Stimulated activated CD4-positive, alpha-beta T cell treated with anti-CD3 and anti-CD28 coated beads, Interleukin-12 subunit alpha, Interleukin-12 subunit beta, amount 100 ng/mL, for 24 hours (primary cell): ENCODE measurements at regions not wholly inside any gene's neighbourhood (a gene's known extent, or its start where the extent isn't known, plus 50 kb on each side); places are given as distances from the start of the nearest gene placed in this dataset.
"Not testable (repeated sequence)": the region's sequence is repeated elsewhere in the genome, so short reads cannot be mapped to it uniquely, and the experiment has no call there.

Experiments
- DNase-seq, 2 experiments: peaks; one replicate each; pipeline ENCODE4 v3.0.0-alpha.2; 2020; ENCODE audit warnings: low read depth in 2 of 2

DNA sequence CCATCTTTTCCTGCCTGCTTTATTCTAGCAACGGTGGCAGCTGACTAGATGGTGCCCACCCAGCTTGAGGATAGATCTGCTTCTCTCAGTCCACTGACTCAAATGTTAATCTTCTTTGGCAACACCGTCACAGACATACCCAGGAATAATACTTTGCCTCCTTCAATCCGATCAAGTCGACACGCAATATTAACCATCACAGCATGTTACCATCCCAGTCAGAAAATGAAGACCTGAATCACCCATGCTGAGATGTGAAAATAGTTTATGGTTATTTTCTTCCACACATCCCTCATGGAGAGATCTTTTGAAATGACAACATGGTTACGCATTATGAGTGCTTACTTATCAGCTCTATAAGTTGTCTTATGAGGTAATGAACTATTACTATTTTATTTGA lies 392.8 kb downstream of the SEC23A start:
- DNase-seq, result no peak

DNA sequence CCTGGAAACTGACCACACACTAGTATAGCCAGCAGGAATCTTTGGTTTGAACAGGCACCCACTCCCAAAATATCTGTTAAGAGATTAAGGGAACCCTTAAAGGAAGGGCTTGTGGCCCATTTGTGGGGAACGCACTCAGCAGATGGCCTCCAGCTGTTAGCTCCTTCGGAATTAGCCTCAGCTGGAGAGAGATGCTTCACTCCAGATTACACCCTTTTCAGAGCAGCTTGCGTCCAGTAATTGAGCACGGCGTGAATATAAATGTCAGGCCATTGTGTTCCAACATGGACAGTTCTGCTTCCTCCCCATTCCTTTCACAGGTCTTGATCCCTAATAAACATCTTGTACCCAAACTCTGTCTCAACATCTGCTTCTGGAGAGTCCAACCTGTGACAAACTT lies 397.8 kb downstream of the SEC23A start:
- DNase-seq, result no peak

DNA sequence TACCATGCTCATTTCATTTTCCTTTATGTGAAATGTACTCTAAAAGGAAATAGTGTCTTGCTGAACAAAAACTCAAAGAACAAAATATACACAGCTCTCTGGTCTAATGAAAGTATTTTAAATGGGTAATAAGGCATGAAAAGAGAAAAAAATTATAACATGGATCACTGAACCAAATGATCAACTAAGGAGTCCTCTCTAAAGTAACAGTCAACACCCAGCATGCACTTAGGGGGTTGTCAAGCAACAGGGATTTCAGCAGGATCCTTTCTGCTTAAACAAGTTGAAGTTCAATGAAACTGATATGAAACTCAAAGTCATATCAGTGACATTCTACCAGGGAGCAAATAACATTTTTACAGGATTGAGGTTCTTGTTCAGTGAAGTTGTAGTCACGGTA lies 398.8 kb downstream of the SEC23A start:
- no peak for DNase-seq

DNA sequence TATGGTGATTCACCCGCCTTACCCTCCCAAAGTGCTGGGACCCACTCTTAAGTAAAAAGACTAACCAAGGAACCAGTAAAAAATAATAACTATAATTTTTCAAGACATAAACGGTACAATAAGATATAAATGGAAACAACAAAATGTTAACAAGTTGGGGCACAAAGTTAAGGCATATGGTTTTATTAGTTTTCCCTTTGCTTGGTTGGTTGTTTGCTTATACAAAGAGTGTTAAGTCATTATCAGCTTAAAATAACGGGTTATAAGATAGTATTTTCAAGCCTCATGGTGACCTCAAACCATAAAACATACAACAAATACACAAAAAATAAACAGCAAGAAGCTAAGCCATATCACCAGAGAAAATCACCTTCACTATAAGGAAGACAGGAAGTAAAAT lies 406.1 kb downstream of the SEC23A start:
- no peak for DNase-seq

DNA sequence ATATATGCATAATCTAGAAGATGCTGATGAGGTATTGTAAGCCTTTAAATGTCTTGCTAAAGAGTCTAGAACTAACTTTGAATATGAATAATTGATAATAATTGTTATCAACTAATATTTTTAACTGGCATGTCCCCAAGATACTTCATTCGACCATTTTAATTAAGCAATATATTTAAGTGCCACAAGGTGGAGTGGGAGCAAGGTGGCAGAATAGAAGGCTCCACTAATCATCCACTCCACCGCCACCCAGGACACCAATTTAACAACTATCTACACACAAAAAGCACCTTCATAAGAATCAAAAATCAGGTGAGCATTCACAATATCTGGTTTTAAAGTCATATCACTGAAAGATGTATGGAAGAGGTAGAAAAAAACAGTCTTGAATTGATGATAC lies 409.6 kb downstream of the SEC23A start:
- DNase-seq, result no peak

DNA sequence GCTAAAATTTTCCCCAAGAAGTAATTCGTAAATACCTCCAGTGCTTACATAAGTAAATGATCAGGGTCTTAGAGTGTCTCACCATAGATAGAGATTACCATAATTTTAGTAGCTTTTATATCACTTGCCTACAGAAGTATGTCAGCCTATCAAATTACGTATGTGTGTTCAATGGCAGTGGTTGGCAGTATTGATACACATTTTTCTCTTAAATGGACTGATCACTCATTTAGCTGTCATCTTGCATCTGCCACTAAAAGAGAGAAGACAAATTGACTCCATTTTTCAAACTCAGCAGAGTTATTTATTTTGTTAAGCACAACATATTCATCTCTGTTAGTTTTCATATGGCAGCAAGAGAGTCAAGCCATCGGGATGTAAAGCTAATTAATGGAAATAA lies 413.1 kb upstream of the CLEC14A start:
- DNase-seq, result no peak

DNA sequence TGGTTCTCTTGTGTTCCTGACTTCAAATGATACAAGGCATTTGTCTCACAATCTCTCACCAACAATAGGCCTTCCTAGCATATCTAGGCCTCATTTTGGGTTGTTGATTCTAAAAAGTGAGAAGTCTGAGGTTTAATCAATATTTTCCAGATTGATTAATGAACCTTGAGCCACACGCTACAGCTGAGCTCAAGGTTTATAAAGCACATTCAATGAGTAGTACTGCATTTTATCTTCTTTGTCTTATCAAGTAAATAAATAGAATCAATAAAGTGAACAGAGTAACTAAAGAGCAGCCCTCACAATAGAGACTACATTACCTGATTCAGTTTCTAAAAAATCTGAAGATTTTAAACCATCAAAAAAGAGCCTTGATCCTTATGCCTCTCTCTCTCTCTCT lies 407.5 kb upstream of the CLEC14A start:
- DNase-seq, result no peak

DNA sequence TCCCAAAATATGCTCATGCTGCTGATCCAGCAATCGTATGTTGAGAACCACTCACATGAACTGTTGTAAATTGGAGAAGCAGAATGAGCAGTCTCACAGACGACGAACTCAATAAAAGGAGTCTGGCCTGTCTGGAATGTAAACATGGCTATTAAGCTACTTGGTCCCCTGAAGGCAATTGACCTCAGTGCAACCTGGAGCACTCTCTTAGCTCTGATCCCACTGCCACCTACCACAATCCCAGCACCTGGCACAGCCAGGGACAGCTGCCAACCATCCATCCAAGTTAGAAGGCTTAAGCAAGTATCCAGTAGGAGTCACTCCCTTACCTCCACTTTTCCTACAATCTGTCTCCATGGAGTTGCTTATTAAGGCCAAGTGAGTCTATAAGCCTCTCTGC lies 406.9 kb upstream of the CLEC14A start:
- DNase-seq, result no peak

DNA sequence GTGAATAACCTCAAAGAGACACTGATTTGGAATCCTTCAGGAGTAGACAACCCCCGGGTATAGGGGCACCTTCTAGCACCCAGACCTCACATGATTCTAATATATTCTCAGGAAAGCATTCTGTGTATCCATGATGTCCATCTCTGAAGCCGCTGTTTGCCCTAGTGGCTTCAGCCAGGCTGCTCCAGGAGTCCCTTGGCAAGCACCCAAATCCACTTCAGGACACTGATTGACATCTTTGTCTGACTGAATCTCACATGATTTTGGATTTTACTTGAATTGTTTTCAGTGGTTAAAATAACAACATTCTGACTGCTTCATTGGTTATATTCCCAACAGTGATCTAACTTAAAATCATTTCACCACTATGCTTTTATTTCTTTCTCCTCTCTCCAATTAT lies 390.5 kb upstream of the CLEC14A start:
- no peak for DNase-seq

DNA sequence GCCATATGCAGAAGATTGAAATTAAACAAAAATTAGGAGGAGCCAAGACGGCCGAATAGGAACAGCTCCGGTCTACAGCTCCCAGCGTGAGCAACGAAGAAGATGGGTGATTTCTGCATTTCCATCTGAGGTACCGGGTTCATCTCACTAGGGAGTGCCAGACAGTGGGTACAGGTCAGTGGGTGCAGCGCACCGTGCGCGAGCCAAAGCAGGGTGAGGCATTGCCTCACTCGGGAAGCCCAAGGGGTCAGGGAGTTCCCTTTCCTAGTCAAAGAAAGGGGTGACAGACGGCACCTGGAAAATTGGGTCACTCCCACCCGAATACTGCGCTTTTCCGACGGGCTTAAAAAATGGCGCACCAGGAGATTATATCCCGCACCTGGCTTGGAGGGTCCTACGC lies 379.0 kb upstream of the CLEC14A start:
- DNase-seq, result not testable (repeated sequence)

DNA sequence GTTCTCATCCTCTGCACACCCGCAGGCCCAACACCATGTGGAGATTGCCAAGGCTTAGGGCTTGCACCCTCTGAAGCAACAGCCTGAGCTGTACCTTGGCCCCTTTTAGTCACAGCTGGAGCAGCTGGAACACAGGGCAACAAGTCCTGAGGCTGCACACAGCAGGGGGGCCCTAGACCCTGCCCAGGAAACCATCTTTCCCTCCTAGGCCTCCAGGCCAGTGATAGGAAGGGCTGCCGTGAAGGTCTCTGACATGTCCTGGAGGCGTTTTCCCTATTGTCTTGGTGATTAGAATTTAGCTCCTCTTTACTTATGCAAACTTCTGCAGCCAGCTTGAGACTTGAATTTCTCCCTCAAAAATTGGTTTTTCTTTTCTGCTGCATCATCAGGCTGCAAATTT lies 373.5 kb upstream of the CLEC14A start:
- no peak for DNase-seq

DNA sequence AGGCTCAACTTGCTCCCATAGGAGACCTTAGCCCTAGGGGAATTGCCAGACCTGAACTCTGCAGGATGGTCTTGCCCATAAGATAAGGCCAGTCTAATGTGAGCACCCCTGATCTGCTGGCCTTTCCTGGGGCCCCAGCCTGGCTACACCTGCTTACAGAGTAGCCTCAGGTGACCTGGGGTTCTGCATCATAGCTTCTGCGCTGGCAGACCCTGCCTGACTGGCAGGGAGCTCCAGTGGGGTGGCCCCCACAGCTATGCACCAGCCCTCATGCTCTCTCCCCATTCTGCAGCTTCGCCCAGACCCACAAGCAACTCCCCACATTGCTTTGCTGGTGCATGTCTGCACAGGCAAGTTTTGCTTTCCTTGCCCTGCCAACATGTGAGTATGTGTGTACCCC lies 371.3 kb upstream of the CLEC14A start:
- DNase-seq, result no peak

DNA sequence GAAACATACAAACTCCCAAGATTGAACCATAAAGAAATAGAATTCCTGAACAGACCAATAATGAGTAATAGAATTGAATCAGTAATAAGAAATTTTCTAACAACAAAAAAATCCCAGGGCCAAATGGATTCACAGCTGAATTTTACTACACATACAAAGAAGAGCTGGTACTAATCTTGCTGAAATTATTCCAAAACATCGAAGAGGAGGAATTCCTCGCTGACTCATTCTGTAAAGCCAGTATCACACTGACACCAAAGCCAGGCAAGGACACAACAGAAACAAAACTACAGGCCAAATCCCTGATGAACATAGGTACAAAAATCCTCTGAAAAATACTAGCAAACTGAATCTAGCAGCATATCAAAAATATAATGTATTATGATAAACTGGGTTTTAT lies 367.8 kb upstream of the CLEC14A start:
- DNase-seq, result no peak

DNA sequence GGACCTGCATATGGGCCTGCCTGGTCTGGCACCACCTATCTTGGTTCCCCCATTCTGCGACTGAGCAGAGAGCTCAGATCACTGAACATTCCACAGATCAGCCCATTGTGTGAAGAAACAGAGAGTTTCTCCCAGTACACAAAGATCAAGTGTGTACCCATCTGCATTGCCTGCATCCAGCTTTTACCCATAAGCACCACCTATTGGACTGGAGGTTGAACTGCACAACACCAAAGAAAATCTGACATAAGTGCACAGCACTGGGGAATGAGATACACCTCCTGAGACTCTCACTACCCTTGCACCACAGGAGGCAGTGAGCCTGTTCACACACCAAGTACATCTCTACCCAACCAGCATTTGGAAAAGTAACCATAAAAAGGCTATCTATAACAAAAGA lies 362.6 kb upstream of the CLEC14A start:
- DNase-seq, result no peak

DNA sequence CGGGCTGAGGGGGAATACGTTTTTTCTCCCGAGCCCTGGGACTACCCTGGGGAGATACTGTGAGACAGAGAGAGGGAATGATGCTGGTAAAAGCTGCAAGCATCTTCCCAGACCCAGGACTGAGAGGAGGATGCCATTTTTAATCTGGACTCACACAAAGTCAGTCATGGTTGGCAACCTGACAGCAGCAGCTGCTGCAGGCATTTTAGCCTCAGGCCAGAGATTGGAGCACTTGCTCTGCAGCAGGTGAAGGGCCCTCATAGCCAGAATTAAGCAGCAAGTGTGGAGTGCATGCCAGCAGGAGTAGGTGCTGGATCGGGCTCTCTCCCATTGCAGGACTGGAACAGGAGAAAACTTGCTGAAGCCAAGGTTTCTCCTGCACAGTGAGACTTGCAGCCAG lies 361.1 kb upstream of the CLEC14A start:
- no peak for DNase-seq

DNA sequence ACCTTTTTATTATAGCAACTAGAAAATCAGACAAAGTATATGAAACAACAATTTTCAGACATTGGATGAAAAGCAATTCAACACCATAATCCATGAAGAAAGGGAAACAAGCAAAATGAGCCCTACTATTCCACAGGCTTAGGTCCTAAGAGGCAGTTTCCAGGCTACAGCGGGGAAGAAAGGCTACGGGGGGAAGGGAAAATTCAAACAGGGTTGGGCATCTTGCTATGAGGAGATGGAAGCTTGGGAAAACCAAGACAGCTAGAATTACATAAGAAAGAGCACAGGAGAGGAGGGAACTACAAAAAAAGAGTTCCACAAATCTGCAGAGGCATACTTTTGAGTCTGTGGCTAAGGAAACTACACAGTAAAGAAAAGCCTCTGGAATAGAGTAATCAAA lies 356.0 kb upstream of the CLEC14A start:
- no peak for DNase-seq

DNA sequence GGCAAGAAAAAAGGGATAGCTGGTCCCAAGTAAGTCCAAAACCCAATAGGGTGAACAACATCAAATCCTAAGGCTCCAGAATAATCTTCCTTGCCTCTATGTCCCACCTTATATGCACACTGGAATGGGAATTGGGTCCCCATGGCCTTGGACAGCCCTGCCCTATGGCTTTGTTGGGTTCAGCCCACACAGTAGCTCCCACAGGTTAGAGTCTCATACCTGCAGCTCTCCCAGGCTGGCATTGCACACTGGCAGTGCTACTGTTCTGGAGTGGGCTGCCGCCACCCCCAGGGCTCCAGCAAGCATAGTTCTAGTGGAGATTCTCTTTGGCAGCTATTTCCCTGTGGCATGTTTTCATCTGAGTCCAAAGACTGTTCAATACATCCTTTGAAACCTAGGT lies 352.4 kb upstream of the CLEC14A start:
- no peak for DNase-seq

DNA sequence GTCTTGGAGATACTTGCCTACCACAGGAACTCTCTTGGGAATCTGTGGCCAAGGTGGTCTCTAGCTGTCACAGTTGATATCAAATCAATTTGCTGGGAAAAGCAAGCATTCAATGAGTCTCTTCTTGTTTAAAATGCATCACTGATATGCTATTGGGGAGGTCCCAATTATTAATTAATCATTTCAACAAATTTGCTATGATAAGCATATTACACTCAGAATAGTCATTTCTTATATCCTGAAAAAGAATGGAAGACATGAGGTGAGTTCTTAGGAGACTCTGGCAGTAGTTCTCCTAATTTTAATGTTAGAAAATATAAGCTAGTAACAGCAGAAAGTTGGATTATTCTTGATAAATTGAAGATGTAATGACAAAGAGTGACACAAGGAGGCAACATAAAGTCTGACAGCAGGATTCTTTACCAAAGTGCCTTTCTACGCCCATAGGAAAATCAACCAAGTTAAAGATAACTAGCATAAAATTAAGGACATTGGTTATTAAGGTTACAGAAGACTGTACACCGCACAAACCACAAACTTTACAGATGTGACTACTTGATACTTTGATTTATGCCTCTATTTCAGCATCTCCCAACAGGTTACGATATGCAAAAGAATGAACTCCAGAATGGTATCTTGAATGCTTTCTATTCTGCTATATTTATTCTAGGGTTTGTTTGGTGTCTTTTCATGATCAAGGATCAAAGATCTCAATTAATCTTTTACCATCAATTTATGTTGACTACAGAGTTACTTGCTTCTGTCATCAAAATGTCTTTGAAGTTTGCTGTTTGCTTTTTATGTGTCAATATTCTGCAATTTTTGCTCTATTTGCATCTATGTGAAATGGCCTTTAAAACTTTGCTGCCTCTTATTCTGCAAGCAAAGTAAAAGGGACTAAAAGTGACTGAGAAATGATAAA lies 349.6 kb upstream of the CLEC14A start:
- DNase-seq, result no peak

DNA sequence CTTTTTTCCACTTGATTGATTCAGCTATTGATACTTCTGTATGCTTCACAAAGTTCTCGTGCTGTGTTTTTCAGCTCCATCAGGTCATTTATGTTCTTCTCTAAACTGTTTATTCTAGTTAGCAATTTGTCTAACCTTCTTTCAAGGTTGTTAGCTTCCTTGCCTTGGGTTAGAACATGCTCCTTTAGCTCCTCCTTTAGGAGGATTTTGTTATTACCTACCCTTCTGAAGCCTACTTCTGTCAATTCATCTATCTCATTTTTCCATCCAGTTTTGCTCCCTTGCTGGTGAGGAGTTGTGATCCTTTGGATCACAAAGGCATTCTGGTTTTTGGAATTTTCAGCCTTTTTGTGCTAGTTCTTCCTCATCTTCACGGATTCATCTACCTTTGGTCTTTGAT lies 344.7 kb upstream of the CLEC14A start:
- DNase-seq, result not testable (repeated sequence)

DNA sequence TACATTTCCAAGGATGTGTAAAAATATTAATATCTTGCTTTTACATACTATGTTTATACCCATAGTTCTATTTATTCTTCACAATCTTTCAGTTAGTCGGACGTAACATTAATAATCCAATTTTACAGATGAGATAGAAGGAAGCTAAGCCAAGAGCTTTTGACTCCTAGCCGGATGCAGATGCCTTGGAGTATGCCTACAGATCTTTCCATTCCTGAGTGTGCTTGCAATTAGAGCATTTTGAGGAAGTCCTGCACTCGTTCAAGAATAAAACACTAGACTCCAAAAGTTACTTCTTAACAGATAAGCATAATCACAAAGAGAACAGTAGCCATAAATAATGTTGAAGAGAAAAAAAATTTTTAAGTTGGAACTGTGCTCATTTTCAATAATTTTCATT lies 337.6 kb upstream of the CLEC14A start:
- DNase-seq, result no peak

DNA sequence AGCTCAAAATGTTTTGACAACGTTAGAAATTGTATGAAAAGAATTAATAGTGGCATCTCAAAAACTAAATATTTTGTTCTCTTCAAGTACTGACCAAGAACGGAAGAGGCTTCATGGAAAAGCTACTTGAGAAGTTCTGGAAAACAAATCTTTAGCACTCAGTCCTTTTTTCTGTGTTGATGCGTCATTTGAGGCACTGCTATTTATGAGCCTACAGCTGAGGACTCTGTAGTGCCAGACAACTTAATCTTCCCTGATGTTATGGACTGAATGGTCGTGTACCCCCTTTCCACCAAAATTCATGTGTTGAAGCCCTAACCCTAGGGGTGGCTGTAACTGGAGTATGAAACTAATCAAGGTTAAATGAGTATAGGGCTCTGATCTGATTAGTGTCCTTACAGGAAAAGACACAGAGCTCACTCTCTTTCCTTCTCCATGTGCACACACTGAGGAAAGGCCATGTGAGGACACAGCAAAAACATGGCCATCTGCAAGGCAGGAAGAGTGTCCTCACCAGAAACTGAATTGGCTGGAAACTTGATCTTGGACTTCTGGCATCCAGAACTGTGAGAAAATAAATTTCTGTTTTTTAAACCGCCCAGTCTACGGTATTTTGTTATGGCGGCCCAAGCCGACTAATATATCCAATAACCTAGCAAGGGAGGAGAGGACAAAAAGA lies 337.0 kb upstream of the CLEC14A start:
- no peak for DNase-seq

DNA sequence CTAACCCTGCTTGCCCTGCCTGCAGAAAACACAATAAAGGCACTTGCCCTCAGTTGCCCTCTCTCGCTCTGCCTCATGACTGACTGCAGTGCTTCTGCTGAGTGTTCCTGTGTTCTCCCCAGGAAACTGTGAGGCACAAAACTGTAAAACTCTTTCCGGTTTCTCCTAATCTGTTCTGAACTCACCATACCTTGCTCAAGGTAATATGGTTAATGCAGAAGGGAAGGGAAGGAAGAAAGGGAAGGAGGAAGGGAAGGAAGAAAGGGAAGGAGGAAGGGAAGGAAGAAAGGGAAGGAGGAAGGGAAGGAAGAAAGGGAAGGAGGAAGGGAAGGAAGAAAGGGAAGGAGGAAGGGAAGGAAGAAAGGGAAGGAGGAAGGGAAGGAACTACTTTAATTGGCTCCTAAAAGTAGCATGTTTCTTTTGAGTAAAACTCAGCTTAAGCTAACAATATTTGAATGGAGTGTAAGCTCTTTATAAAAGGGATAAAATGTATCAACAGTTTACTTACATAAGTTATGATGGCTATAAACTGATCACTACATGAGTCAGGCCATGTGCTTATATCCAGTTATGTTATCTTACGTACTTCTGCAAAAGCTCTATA lies 334.0 kb upstream of the CLEC14A start:
- no peak for DNase-seq

DNA sequence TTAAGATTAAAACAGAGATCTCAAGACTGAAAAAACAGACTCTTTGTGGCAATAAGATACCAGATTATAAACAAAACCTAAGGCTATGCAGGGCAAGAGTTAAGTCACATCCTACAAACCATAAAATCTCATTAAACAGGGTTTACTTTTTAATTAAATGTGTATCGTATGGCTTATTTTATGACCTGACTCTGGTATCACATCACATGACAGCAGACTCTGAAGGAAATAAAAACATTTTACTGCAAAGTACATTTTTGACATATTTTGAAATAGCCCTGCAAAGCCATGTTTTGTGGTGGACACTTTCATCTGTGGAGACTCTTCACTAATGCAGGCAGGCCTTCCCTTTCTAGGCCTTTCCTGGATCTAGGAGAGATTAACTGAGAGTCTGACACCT lies 327.6 kb upstream of the CLEC14A start:
- DNase-seq, result no peak
